NCI-H2107 treated with DMSO at 0.1 percent for 48 hours (cell line): ENCODE measurements at regions not wholly inside any gene's neighbourhood (a gene's known extent, or its start where the extent isn't known, plus 50 kb on each side); places are given as distances from the start of the nearest gene placed in this dataset.

Experiments
- DNase-seq: peaks from one replicate; lab custom pipeline; 2025; ENCODE audit not compliant: unreplicated experiment; lab: John Stamatoyannopoulos, UW

GRCh38 chr16:86663685-86664521, 85.6 kb downstream of the FOXL1 start:
- no peak for DNase-seq

- no peak for DNase-seq
Measured at GRCh38 chr16:86664522-86665318, 86.4 kb downstream of the FOXL1 start.

- DNase-seq, result no peak
Measured at GRCh38 chr16:86665319-86665675, 86.9 kb downstream of the FOXL1 start.

- no peak for DNase-seq
Measured at GRCh38 chr16:86665929-86666328, 87.6 kb downstream of the FOXL1 start.

- DNase-seq, result no peak
Measured at GRCh38 chr16:86667035-86667434, 88.7 kb downstream of the FOXL1 start.

DNA sequence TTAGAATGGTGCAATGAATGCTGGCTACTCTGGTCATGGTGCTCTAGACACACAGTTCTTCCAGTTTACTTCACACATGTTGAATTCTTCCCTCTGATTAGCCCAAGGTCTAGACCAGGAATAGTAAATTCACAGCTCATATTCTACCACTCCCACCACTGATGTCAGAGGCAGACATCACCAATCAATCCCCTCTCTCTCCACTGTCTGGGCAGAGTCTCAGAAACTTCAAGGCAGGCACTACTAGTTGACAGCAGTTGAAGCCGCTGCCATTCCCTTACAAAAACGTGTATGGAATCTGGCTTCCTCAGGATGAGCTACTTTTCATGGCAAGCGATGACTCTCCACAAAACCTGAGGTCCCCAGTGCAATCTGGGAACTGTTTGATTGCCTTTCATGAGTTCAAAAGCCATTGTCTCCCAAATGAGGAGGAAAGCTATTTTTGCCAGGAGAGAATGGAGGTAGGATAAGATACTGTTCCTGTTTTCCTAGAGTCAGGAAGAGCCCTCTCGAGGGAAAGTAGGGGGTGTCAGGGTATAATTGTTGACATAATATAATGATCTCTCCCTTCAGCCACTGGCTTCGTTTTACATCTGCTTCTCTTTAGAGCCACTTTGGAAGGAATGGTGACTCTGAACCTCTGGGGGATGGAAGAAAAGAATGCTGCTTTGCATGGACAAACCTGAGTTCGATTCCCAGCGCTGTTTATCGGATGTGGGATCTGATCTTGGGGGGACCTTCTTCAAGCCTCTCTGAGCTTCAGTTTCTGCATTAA, 90.0 kb downstream of the FOXL1 start:
- no peak for DNase-seq

GRCh38 chr16:86669285-86669805, 91.0 kb downstream of the FOXL1 start:
- DNase-seq, result no peak

DNA sequence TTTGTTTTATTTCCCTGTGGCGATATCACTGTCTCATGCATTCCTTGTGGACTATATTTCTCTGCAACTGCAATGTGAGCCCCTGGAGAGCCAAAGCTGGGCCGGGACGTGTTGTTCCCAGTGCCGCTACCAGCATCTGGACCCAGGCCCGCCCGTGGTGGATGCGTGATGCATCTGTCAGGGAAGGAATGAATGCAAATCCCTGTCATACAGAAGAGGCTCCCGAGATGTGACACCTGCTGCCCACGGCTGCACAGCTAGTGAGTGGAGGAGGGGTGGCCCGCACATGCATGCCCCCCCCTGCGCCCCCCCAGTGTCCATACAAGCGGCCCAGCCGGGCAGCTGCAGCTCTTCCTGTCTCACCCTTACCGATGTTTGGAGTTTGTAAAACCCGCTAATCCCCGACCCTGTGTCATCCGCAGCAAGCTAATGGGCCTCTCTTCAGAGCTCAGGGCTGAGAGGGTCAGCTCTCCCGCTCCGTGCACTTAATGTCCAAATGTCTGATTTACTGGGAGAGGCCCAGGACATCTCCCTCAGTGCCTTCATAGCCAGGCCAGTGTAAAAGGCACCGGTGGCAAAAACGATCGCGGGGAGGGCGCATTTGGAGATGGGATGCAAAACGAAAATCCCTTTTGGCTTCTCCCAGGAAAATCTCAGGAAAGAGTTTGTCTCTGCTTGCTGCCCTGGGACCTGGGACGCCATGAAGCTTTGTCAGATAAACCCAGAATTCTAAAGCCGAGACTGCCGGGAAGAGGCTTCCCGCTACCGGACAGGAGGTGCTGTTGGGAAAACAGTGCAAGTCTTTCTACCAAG, 91.8 kb downstream of the FOXL1 start:
- no peak for DNase-seq

GRCh38 chr16:86670750-86671234, 92.4 kb downstream of the FOXL1 start:
- no peak for DNase-seq

DNA sequence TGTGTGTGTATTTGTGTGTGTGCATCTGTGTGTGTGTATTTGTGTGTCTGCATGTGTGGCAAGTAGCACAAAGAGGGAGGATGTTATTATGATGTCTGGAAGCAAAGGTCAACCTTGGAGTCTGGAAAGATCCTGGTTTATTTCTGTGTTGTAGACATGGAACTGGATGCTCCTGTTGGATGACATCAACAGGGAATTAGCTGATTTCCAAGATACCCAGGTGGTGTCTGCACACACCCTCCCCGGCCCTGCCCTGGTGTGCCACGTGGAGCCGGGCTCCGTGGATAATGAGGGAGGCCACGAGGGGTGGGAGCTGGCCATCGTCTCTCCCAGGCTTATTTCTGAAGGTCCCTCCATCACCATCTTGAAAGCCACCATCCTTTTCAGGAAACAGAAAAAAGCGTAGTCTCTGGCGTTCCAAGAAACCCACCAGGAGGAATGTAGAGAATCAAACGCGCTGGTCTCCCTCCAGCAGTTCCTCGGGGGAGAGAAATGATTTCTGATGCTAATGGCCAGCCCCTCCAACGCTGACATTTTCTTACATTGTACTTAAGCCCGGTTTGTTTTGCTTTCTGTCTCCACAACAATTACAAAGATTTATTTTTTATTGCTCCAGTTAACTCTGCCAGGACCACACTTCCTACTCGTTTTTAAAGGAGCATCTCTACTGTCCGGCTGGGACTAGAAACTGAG, 93.3 kb downstream of the FOXL1 start:
- DNase-seq, result no peak

DNA sequence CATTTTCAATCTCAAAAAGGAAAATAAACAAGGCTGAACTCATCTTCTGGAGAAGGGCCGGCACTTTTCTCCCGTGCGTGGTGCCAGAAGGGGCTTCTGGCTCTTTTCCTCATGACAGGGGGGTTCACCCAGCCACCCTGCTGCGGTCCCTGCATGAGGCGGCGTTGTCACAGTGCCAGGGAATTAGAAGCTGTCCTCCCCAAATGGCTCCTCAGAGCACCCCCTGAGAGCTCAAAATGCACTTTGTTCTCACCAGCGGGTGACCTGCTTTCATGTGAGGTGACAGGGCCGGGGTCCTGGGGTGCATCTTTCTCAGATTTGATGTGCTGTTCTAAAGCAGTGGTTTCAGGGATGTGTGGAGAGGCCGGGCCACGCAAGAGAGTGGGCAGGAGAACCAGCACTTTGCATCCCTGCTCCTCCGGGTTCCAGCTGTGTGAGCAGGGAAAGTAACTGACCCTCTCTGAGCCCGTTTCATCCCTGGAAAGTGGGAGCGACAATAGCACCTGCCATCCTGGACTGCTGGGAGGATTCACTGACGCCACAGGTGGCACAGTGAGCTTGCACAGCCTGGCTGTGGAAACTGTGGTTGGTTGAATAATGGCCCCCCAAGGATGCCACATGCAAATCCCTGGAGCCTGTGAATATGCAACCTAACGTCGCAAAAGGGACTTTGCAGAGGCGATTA, 94.0 kb downstream of the FOXL1 start:
- no peak for DNase-seq

DNA sequence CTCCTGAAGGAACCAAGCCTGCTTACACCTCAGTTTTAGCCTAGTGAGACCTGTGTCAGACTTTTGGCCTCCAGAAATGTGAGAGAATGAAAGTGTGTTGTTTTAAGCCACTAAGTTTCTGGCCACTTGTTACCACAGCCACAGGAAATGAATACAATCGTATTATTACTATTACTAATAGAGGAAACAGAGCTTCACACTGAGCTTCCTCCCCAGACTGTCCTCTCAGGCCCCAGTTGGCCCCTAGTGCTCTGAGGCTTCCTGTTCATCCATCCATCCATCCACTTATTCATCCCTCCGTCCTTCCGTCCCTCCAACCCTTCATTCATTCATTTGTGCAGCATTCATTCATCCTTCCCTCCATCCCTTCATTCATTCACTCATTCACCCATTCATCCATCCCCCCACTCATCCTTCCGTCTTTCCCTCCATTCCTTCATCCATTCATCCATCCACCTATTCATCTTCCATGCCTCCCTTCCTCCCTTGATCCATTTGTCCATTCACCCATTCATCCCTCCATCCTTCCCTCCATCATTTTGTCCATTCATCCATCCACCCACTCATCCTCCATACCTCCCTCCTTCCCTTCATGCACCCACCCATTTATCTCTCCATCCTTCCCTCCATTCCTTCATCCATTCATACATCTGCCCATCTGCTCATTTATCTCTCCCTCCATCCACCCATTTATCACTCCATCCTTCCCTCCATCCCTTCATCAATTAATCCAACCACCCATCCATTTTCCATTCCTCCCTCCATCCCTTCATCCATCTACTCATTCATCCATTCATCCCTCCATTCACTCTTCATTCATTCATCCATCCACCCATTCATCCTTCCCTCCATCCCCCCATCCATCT, 95.0 kb downstream of the FOXL1 start:
- no peak for DNase-seq

DNA sequence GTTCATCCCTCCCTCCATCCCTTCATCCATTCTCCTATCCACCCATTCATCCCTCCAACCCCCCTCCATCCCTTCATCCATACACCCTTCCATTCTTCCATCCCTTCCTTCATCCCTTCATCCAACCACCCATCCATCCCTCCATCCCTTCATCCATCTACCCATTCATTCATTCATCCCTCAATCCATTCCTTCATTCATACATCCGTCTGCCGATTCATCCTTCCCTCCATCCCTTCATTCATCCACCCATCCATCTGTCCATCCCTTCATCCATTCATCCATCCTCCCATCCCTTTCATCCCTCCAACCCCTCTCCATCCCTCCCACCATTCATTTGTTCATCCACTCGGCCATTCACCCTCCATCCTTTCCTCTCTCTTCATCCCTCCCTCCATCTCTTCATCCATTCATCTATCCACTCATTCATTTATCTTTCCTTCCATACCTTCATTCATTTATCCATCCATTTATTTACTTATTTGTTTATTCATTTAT, 95.7 kb downstream of the FOXL1 start:
- DNase-seq, result no peak

GRCh38 chr16:86676254-86676670, 97.9 kb downstream of the FOXL1 start:
- no peak for DNase-seq

DNA sequence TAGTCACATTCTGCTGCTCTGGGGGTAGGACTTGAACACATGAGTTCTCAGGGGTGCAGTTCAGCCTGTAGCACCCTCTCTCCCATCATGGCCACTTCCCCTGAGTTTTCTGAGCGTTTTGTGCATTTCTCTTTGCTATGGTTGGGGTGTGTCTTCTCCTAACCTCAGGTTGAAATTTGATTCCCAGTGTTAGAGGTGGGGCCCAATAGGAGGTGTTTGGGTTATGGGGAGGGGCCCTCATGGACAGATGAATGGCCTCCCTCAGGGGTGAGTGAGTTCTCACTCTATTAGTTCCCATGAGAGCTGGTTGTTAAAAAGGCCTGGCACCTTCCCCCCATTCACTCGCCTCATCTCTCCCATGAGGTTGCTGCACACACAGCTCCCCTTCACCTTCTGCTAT, 101.1 kb downstream of the FOXL1 start:
- no peak for DNase-seq

DNA sequence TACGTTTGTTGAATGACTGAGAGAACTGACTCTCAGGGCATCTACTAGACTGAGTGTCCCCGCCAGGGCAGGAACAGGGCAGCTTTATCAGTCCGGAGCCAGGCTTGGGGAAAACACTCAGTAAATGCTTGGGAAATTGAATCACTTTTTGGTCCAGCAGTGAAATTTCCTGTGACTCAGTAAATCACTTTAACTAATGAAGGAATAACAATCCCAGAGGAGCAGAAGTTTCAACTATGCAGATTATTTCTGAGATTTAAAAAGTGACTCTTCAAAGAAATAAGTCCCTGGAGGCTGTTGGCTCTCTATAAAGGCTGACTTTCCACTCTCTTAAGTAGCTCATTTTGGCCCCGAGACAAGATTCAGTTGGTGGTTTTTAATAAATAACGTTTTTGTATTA, 101.8 kb downstream of the FOXL1 start:
- no peak for DNase-seq

DNA sequence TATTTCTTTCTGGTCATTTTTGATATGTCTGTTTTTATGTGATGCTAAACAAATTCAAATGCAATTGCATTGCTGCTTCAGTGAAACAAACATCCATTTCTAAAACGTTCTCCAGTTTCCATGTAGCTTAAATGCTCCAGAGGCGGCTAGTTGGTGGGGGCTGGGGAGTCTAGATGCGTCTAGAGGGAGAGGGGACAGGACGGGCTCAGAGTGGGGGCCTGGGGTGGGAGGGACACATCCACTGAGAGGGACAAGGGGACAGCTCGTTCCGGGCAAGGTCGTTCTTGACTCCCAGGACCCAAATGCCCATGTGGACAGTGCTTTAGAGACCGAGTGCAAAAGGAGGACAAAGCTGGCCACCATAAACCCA, 102.3 kb downstream of the FOXL1 start:
- DNase-seq, result no peak
